GM12874 (cell line): ENCODE measurements at regions not wholly inside any gene's neighbourhood (a gene's known extent, or its start where the extent isn't known, plus 50 kb on each side); places are given as distances from the start of the nearest gene placed in this dataset.

ENCODE experiments used
- TF ChIP-seq, protein P1 (sequence below): IDR thresholded peaks from 2 replicates; pipeline ENCODE4 v1.5.1; 2011; ENCODE audit warnings: low read depth, mild to moderate bottlenecking, control low read depth, low read length, moderate library complexity; ENCODE audit not compliant: insufficient read depth

DNA sequence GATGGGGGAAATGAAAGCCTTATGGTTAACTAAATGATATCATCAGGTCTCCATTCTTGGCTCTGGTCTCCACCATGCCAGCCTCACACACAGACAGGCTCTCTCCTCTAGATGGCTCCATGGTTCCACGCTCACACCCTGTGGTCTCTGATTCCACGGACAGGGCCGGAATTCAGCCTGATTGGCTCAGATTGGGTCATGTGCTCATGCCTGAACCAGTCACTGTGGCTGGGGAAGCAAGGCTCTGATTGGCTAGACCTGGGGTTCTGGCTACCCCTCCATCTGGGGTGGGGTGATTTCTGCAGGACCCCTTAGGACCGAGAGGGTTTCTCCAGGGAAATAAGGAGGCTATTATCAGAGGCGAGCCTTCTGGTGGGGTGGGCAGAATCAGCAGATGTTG is 277.0 kb downstream of the PTPRU start:
- TF ChIP-seq, protein P1, sequence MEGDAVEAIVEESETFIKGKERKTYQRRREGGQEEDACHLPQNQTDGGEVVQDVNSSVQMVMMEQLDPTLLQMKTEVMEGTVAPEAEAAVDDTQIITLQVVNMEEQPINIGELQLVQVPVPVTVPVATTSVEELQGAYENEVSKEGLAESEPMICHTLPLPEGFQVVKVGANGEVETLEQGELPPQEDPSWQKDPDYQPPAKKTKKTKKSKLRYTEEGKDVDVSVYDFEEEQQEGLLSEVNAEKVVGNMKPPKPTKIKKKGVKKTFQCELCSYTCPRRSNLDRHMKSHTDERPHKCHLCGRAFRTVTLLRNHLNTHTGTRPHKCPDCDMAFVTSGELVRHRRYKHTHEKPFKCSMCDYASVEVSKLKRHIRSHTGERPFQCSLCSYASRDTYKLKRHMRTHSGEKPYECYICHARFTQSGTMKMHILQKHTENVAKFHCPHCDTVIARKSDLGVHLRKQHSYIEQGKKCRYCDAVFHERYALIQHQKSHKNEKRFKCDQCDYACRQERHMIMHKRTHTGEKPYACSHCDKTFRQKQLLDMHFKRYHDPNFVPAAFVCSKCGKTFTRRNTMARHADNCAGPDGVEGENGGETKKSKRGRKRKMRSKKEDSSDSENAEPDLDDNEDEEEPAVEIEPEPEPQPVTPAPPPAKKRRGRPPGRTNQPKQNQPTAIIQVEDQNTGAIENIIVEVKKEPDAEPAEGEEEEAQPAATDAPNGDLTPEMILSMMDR, result peak; percentile 31; the same call in 1 of the 2 replicates

- TF ChIP-seq, protein P1, result no peak
Observed at GRCh38 chr1:29511436-29511835, 275.1 kb downstream of the PTPRU start.

DNA sequence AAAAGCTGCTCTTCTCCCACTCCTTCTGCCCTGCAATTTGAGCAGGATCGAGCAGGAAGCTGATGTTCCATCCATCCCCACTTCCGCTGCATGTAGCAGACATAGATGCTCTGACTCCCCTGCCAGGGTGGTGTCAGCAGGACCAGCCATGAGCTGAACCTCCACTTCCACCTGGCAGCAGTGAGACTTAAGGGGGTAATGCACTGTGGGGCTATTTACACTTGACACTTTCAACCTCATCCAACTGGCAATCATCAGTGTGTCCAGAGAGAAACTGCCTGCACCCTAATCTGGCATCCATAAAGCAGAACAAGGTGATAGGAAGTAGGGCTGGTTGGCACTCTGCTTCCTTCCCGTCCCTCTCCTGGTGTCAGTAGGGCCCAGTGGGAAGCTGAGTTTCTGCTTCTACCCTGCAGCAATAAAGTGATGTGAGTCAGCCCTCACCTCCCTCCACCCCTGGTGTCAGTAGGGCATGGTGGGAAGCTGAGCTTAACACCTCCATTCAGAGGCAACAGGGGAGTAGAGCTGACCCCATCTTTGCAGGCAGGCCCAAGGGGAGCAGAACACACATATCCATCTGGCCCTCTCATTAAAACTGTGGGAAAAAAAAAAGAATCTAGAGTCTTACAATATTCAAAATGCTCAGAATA is 272.3 kb downstream of the PTPRU start:
- TF ChIP-seq, protein P1, result no peak

GRCh38 chr1:29506678-29507225 is 270.4 kb downstream of the PTPRU start:
- TF ChIP-seq, protein P1, result no peak

GRCh38 chr1:29505532-29506220 is 269.4 kb downstream of the PTPRU start:
- TF ChIP-seq, protein P1, result no peak

DNA sequence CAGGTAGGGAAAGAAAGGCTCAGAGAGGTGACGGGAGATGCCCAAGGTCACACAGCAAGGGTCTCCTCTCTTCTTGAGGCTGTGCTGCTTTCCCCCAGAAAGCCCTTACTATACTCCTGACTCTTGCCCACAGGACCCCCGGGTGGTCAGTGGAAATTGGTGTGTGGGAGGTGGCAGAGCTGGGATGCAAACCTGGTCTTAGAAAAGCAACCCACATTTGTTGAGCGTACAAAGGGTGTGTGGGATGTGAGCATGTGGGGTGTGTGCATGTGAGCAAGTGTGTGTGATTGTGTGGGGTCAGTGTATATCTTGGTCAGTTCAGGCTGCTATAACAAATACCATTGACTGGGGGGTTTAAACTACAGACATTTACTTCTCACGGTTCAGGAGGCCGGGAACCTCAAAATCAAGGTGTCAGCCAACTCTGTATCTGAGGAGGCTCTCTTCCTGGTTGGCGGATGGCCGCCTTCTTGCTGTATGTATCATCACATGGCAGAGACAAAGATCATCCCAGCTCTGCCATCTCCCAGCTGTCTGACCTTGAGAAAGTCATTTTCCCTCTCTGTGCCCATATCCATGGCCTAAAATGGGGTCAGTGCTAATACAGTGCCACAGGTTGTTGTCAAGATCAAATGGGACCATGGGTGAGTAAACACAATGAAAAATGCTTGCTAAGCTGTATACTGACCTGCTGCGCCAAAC is 268.5 kb downstream of the PTPRU start:
- TF ChIP-seq, protein P1, result no peak

GRCh38 chr1:29504196-29504595 is 267.9 kb downstream of the PTPRU start:
- TF ChIP-seq, protein P1, result no peak
